ENCODE measurements at regions not wholly inside any gene's neighbourhood (a gene's known extent, or its start where the extent isn't known, plus 50 kb on each side); places are given as distances from the start of the nearest gene placed in this dataset.
A peak's percentile ranks its signal among the peaks of the same experiment; 100 is the strongest.
"Not testable (repeated sequence)": the region's sequence is repeated elsewhere in the genome, so short reads cannot be mapped to it uniquely, and the experiment has no call there.

GRCh38 chr1:198935306-198935921 lies 296.6 kb downstream of the PTPRC start:
- DNase-seq: peak; percentile 89

- no peak for DNase-seq
These were observed 297.7 kb downstream of the PTPRC start for GRCh38 chr1:198936371-198937083.

- DNase-seq: peak; percentile 95
These were observed 298.6 kb downstream of the PTPRC start for GRCh38 chr1:198937231-198938031.

GRCh38 chr1:198939286-198939685 lies 300.4 kb downstream of the PTPRC start:
- no peak for DNase-seq

- no peak for DNase-seq
These were observed 301.1 kb downstream of the PTPRC start for GRCh38 chr1:198939956-198940355.

- DNase-seq: no peak
These were observed 303.6 kb downstream of the PTPRC start for GRCh38 chr1:198942466-198942865.

- DNase-seq: no peak
These were observed 304.8 kb downstream of the PTPRC start for GRCh38 chr1:198943484-198944187.

- no peak for DNase-seq
These were observed 308.6 kb downstream of the PTPRC start for GRCh38 chr1:198947456-198947855.

GRCh38 chr1:198948895-198949659 lies 310.2 kb downstream of the PTPRC start:
- DNase-seq: no peak

GRCh38 chr1:198950036-198950435 lies 311.2 kb downstream of the PTPRC start:
- no peak for DNase-seq

- no peak for DNase-seq
These were observed 316.2 kb downstream of the PTPRC start for GRCh38 chr1:198955085-198955484.

GRCh38 chr1:198957044-198957443 lies 318.2 kb downstream of the PTPRC start:
- DNase-seq: no peak

GRCh38 chr1:198959032-198959431 lies 320.2 kb downstream of the PTPRC start:
- no peak for DNase-seq

GRCh38 chr1:198959676-198960075 lies 320.8 kb downstream of the PTPRC start:
- no peak for DNase-seq

GRCh38 chr1:198963796-198964195 lies 325.0 kb downstream of the PTPRC start:
- DNase-seq: not testable (repeated sequence)

GRCh38 chr1:198966519-198966918 lies 327.7 kb downstream of the PTPRC start:
- no peak for DNase-seq

- no peak for DNase-seq
These were observed 328.7 kb downstream of the PTPRC start for GRCh38 chr1:198967566-198967965.

GRCh38 chr1:198968866-198969265 lies 330.0 kb downstream of the PTPRC start:
- DNase-seq: no peak

GRCh38 chr1:198969981-198970380 lies 331.1 kb downstream of the PTPRC start:
- DNase-seq: no peak

- no peak for DNase-seq
These were observed 332.1 kb downstream of the PTPRC start for GRCh38 chr1:198970916-198971315.

GRCh38 chr1:198977909-198978308 lies 339.1 kb downstream of the PTPRC start:
- no peak for DNase-seq

GRCh38 chr1:198978523-198978922 lies 339.7 kb downstream of the PTPRC start:
- no peak for DNase-seq
